ENCODE measurements at regions not wholly inside any gene's neighbourhood (a gene's known extent, or its start where the extent isn't known, plus 50 kb on each side); places are given as distances from the start of the nearest gene placed in this dataset.

DNA sequence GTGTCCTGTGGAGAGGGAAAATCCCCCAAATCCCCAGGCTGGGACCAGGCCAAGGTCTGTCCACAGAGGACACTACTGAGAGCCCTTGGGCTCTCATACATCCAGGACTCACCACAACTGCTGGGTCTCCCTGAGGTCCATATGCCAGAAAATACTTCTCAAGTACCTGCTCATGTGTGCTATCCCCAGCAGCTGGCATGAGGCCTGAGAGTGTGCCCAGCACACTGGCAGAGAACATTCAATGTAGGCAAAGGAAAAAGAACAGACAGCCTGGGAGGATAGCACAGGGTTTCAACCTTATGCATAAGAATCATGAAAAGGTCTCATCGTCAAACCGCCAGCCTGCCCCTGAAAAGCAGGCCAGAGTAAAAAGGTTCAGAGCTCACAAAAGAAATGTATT, 154.1 kb upstream of the TAS2R1 start:
- 85 to 92% methylated on average over 2 of the region's 2 CpGs for WGBS, 2 experiments (ENCODE audit: low coverage in 1 of 2, low lambda C conversion rate in 2 of 2, missing lambda C conversion rate in 2 of 2)
- 0 out of 2 replicates have a peak, but pooled peaks cover 5% of the 10 kb centered on the region for H3K4me1 ChIP-seq (ENCODE audit: insufficient read depth)
- H3K9me3 ChIP-seq (ENCODE audit: low read depth), result no peaks in the 10 kb centered on the region
- TF ChIP-seq EZH2 (IDR thresholded peaks at IDR 0.05; ENCODE audit: insufficient read depth, poor library complexity, severe bottlenecking) (no peak), EZH2phosphoT487 (IDR thresholded peaks at IDR 0.05; ENCODE audit: insufficient read depth, low read depth) (no peak)
- DNase-seq, result no peak
- in situ Hi-C loops (cut with MboI), result no loop called here
- no peaks in the 10 kb centered on the region for H3F3A ChIP-seq (ENCODE audit: insufficient read depth)
- H4K20me1 ChIP-seq (ENCODE audit: insufficient read depth), result no peaks in the 10 kb centered on the region
- H3K27me3 ChIP-seq (replicated peaks; ENCODE audit: insufficient read depth), result peaks cover 12% of the 10 kb centered on the region
- no peak overlapping the region for H3K9ac ChIP-seq
- H3K4me2 ChIP-seq (ENCODE audit: unreplicated experiment), result no peak overlapping the region
- no peak overlapping the region for H3K4me3 ChIP-seq
- H3K9me2 ChIP-seq (ENCODE audit: insufficient read depth), result no peaks in the 10 kb centered on the region
- H2AFZ ChIP-seq, result no peak overlapping the region
- H3K36me3 ChIP-seq (ENCODE audit: low read depth), result no peaks in the 10 kb centered on the region
- no peaks in the 10 kb centered on the region for H3K79me2 ChIP-seq (ENCODE audit: insufficient read depth)
- no peak overlapping the region for H3K27ac ChIP-seq

GRCh38 chr5:9782826-9783560, 152.8 kb upstream of the TAS2R1 start:
- H3K36me3 ChIP-seq (ENCODE audit: low read depth), result no peaks in the 10 kb centered on the region
- TF ChIP-seq EZH2phosphoT487 (IDR thresholded peaks at IDR 0.05; ENCODE audit: insufficient read depth, low read depth), result no peak
- TF ChIP-seq EZH2 (IDR thresholded peaks at IDR 0.05; ENCODE audit: insufficient read depth, poor library complexity, severe bottlenecking), result no peak
- peak overlapping the region; percentile 44 for H3K27ac ChIP-seq
- peak overlapping the region; percentile 17 for H3K4me2 ChIP-seq (ENCODE audit: unreplicated experiment)
- no peaks in the 10 kb centered on the region for H3K9me2 ChIP-seq (ENCODE audit: insufficient read depth)
- H3K4me1 ChIP-seq (ENCODE audit: insufficient read depth), result 0 out of 2 replicates have a peak, but pooled peaks cover 5% of the 10 kb centered on the region
- no peaks in the 10 kb centered on the region for H3K79me2 ChIP-seq (ENCODE audit: insufficient read depth)
- H3K9me3 ChIP-seq (ENCODE audit: low read depth), result no peaks in the 10 kb centered on the region
- WGBS, 2 experiments (ENCODE audit: low coverage in 1 of 2, low lambda C conversion rate in 2 of 2, missing lambda C conversion rate in 2 of 2), result 23 to 33% methylated on average over 7 of the region's 7 CpGs
- no peak overlapping the region for H3K9ac ChIP-seq
- peak overlapping the region; percentile 72 for H2AFZ ChIP-seq
- no peak overlapping the region for H3K4me3 ChIP-seq
- H3F3A ChIP-seq (ENCODE audit: insufficient read depth), result no peaks in the 10 kb centered on the region
- peaks cover 2% of the 10 kb centered on the region; the same call in 1 of the 2 replicates for H3K27me3 ChIP-seq (replicated peaks; ENCODE audit: insufficient read depth)
- peak; percentile 83 for DNase-seq
- no peaks in the 10 kb centered on the region for H4K20me1 ChIP-seq (ENCODE audit: insufficient read depth)
- in situ Hi-C loops (cut with MboI), result no loop called here

DNA sequence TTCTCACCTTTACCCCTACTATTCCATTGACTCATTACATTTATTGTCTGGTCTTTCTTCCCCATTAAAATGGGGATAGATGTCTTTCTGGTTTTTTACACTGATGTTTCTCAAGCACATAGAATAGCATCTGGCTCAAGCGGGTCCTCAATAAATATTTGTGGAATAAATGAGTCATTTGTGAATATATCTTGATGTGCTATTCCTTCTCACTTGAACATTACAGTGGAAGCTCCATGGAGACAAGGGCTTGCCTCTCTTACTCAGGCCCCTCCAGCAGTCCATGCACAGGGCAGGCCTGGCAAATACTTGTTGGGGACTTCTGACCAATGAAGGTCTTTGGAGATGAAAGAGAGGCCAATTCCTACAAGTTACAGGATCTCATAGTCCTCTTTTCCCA, 151.7 kb upstream of the TAS2R1 start:
- in situ Hi-C loops (cut with MboI), result no loop called here
- H4K20me1 ChIP-seq (ENCODE audit: insufficient read depth), result no peaks in the 10 kb centered on the region
- no peak for TF ChIP-seq EZH2 (IDR thresholded peaks at IDR 0.05; ENCODE audit: insufficient read depth, poor library complexity, severe bottlenecking)
- TF ChIP-seq EZH2phosphoT487 (IDR thresholded peaks at IDR 0.05; ENCODE audit: insufficient read depth, low read depth), result no peak
- H3K79me2 ChIP-seq (ENCODE audit: insufficient read depth), result no peaks in the 10 kb centered on the region
- no peaks in the 10 kb centered on the region for H3K9me3 ChIP-seq (ENCODE audit: low read depth)
- H3K4me2 ChIP-seq (ENCODE audit: unreplicated experiment), result no peak overlapping the region
- no peak overlapping the region for H2AFZ ChIP-seq
- no peak overlapping the region for H3K27ac ChIP-seq
- H3K27me3 ChIP-seq (replicated peaks; ENCODE audit: insufficient read depth), result no peaks in the 10 kb centered on the region
- H3K9me2 ChIP-seq (ENCODE audit: insufficient read depth), result no peaks in the 10 kb centered on the region
- H3K36me3 ChIP-seq (ENCODE audit: low read depth), result no peaks in the 10 kb centered on the region
- no peaks in the 10 kb centered on the region for H3F3A ChIP-seq (ENCODE audit: insufficient read depth)
- no peak for DNase-seq
- H3K4me1 ChIP-seq (ENCODE audit: insufficient read depth), result 0 out of 2 replicates have a peak, but pooled peaks cover 5% of the 10 kb centered on the region
- no peak overlapping the region for H3K9ac ChIP-seq
- no peak overlapping the region for H3K4me3 ChIP-seq
- 65 to 79% methylated on average over 1 of the region's 1 CpG for WGBS, 2 experiments (ENCODE audit: low coverage in 1 of 2, low lambda C conversion rate in 2 of 2, missing lambda C conversion rate in 2 of 2)

GRCh38 chr5:9781275-9781674, 151.1 kb upstream of the TAS2R1 start:
- WGBS, 2 experiments (ENCODE audit: low coverage in 1 of 2, low lambda C conversion rate in 2 of 2, missing lambda C conversion rate in 2 of 2), result 67 to 70% methylated on average over 2 of the region's 2 CpGs
- Histone ChIP-seq H3K4me2 (ENCODE audit: unreplicated experiment) (no peak overlapping the region), H3K27ac (no peak overlapping the region), H4K20me1 (ENCODE audit: insufficient read depth) (no peaks in the 10 kb centered on the region), H3K9me3 (ENCODE audit: low read depth) (no peaks in the 10 kb centered on the region), H3K9me2 (ENCODE audit: insufficient read depth) (no peaks in the 10 kb centered on the region), H3F3A (ENCODE audit: insufficient read depth) (no peaks in the 10 kb centered on the region), H3K4me3 (no peak overlapping the region), H3K27me3 (replicated peaks; ENCODE audit: insufficient read depth) (no peaks in the 10 kb centered on the region), H3K9ac (no peak overlapping the region), H3K36me3 (ENCODE audit: low read depth) (no peaks in the 10 kb centered on the region), H2AFZ (no peak overlapping the region), H3K79me2 (ENCODE audit: insufficient read depth) (no peaks in the 10 kb centered on the region), H3K4me1 (ENCODE audit: insufficient read depth) (0 out of 2 replicates have a peak, but pooled peaks cover 5% of the 10 kb centered on the region)
- DNase-seq, result no peak
- no peak for TF ChIP-seq EZH2phosphoT487 (IDR thresholded peaks at IDR 0.05; ENCODE audit: insufficient read depth, low read depth)
- TF ChIP-seq EZH2 (IDR thresholded peaks at IDR 0.05; ENCODE audit: insufficient read depth, poor library complexity, severe bottlenecking), result no peak
- in situ Hi-C loops (cut with MboI), result no loop called here

Measured in GM23248 (cell line).